ENCODE measurements at regions not wholly inside any gene's neighbourhood (a gene's known extent, or its start where the extent isn't known, plus 50 kb on each side); places are given as distances from the start of the nearest gene placed in this dataset.

DNA sequence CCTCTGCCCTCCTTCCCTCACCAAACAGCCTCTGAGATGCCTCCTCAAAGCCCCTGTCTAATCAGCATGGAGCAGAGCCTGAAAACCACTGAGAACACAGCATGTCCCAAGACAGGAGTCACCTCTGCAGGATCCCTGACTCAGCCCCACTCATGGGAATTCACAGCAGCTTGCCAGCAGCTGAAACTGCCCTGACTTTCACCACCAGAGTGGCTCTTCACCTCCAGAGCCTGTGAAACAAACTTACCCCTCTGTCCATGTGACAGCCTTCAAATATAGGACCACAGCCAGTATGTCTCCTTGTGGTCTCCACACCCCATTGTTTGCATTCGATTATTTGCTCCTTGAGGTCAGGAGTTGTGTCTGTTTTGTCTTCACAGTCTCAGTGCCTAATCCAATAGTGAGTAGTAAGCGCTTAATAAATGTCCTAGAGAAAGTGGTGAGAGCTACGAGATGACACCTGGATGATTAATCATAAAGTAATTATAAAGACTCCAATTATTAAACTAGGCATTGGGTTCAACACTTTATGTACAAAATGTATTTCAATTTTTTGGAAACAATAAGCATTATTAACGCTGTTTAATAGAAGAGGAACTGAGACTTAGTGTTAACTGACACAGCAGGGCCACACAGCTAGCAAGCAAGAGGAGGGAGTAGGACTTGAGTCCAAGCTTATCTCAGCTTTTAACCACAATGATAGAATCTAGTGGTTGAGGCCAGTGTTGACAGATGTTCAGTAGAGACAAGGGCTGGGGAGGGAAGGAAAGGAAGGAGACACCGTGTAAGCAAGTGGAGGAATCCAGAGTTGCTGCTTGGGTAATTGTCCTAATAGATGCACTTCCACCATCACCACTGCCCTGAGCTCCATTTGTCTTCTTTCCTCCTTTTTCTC, 358.7 kb upstream of the TNP1 start:
- DNase-seq, result no peak

DNA sequence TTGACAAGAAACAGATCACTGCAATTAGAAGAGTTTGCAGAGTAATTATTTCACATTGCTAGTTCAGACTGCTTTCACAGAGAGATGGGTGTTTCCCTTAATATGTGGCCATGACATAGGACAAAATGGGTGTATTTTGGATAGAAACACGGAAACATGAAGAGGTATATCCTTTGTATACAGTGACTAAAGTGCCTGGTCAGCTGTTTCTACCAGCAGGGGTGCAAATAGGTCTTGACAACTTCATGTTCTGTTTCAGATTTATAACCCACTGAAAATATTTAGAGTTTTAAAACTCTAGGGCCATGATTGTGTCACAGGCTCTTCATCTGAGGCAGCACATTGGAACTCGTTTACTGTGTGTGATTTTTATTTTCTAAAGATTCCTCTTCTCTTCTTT, 357.1 kb upstream of the TNP1 start:
- DNase-seq, result no peak

DNA sequence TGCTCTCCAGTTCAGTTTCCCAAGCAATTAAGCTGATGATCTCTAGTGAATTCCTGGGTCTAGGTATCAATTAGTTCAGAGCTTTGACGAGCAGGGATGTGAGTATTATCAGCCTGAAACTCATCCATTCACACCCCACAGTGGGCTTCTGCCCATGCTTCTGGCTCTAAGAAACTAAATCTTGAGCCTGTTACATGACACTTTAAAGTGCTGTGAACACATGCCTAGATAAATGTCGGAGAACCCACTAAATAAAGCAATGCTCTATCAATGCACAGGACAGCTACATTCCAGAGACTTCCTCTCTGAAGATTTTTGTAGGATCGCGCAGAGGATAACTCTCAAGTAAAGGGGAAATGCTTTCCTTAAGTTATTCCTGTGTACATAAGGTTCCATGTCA, 356.5 kb upstream of the TNP1 start:
- no peak for DNase-seq

DNA sequence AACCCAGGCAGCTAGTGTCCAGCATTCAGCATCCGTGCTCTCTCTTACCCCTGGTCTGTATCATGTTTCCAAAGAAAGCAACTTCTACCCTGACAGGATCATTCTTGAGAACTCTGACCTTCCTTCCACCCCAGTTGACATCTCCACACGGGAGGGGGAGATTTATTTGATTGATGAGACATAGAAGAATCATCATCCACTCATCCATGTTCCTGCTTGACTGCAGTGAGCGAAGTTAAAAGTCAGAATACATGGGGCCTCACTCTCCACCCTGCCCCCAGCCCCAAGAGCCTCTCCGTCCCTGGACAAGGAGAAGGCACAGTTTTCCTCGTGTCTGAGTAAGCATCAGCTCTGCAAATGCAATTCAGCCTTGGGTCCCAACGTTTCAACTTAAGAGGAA, 356.0 kb upstream of the TNP1 start:
- no peak for DNase-seq

DNA sequence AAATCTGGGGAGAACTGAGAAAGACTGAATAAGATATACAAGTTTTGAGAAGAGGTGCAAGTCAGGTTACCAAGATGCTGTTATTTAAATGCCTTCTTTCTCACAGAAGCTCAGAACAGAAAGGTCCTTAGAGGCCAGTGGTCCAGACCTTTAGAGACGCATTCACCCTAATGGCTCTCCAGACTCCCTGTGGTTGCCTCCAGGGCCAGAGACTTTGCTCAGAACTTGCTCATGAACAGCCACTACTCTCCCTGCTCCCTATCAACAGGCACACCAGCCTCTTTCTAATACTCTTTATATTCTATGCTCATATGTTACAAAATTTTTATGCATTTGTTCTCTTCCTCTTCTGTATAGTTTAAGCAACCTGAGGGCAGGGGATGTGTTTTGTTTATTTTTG, 349.0 kb upstream of the TNP1 start:
- no peak for DNase-seq

DNA sequence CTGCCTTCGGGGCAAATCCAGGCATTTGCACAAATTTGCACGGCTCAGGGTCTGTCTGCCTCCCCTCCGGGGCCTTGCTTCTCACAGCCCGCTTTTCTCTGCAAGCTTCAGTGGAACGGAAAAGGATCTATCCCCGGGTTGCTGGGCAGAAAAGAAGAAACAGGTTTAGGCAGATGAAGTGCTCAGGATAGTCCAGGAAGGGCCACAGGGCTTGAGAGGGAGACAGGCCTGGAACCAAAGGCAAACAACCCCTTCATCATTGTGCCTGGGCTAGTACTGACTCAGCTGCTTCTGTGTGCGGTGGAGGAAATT, 347.8 kb upstream of the TNP1 start:
- DNase-seq, result no peak

DNA sequence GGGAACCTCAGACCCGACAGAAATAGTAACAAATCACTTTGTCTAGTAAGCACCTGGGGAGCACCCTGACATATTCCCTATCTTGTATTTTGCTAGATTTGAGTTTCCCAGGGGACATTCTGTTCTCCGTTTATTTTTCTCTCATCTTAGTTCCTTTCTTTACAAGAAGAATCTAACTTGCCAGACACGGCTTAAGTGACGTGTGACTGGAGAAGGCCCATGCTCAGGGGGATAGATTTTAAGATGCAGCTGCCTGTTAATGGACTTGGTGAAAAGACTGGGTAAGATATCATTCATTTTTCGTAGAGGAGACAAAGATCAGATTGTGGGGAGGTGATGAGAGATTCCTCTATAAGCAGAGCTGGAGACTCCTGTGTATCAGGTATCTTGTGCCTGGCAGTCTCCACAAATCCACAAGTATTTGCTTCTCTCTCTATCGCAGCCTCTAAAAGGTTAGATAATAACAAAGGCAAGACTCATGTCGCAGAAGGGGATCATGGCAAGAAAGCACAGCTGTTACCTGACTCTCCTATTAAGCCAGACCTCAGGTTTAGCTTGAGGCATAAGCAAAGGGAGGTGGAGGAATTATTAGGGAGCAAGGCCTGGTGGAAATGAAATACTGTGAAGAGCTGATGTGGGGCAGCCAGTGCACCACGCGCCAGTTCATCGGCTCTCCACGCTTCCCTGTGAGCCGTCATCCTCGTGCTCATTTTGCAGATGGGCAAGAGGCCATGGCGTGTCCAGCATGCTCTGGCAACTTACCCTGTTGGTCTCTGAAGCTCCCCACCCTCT, 347.2 kb upstream of the TNP1 start:
- no peak for DNase-seq

DNA sequence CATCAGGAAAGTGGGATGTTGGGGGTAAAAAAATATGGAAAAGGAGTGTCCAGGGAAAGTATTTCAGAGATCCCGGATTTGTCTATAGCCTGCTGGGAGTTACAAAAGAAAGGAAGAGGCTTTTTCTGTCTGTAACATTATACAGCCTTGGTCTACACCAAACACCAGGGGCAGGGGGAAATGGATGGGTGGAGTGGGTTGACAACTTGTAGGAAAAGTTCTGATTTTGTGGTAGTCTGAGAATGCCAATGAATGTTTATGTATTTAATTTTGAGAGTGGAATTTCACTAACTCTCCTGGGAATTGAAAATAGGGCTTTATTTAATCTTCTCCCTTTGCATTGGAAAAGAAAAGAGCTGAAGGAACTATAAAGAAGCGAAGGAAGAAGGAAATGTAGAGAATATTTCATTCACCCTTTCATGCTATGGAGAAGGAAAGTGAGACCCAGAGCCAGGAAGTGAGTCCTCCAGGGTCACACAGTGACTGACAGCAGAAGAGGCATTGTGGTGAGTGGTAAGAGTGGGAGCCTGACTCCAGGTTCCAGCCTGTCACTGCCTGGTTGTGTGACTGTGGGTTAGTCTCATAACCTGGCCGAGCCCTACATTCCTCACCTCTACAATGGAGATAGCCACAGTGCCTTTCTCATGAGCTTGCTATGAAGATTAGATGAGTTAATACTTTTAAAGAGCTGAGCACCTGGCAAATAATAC, 346.3 kb upstream of the TNP1 start:
- DNase-seq, result no peak

DNA sequence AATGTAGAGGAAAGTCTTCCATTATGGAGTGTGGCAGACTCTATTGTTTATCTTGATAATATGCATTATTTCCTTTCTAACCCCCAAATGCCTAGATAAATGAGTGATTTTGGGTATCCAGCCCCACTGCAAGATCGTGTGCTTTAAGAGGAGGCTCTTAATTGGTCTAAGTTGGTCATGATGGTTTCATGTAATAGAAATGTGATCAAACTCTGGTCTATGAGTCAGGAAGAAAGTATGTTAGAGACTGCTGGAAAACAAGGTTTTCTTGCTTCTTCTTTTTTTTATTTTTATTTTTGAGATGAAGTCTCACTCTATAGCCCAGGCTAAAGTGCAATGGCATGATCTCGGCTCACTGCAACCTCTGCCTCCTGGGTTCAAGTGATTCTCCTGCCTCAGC, 344.5 kb upstream of the TNP1 start:
- no peak for DNase-seq

DNA sequence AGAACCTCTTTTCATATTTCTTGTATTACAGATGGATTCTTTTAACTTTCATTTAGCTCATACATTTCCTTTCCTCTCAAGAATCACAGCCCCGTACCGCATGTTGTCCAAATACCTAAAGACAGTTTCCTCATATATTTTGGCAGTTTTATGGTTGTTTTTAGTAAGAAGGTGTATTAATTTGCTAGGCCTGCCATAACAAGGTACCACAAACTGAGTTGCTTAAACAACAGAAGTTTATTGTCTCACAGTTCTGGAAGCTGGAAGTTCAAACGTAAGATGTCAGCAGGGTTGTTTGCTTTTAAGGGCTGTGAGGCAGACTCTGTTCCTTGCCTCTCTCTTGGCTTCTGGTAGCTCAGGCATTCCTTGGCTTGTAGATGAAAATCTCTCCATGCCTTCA, 343.2 kb upstream of the TNP1 start:
- no peak for DNase-seq

DNA sequence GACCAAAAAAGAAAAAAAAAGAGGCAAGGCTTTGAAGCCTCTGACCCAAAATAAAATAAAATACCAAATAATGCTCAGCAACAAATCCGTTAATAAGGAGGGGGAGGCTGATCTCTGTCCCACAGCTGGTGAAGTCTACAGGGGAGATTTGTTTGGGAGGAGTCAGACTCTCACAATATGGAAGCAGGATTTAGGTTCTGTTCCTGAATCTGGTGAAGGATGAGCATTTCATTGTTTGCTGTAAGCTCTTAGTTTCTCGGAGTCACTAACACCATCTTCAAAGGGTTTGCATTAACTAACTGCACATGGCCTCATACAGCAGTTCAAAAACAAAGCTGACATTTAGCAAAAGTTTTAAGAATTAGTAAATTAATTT, 339.4 kb upstream of the TNP1 start:
- DNase-seq, result no peak

DNA sequence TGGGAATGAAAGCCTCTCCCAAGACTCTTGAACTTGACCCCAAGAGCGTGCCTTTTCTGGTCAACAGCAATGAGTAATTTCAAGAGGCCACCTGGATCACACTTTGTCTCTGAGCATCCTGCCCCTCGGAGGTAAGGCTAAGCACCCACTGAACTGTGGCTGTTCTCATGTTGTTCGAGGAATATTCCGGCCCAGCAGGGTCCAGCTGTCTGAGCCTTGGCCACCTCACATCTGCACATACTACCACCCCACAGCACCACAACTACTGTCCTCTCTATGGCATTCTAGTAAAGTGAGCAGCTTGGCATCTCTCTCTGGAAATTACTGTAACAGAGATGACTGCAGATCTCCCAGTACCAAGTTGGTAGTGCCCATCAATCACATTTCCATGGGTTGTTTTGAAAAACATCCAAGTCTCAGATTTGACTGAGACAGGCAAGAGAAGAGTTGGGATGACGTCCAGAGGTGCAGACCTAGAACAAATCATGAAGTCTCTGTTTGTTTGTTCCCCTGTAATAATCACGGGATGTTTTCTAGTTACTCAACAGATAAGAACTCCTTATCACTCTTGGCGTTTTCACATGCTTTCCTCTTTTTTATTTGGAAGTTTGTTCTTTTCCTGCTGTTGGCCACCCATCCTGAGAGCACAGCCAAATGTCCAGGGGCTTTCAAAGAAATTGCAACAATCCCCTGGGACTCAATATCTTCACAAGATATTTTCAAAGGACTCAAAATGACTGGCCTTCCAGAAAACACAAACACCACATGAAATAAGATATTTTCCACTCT, 336.0 kb upstream of the TNP1 start:
- DNase-seq, result no peak

DNA sequence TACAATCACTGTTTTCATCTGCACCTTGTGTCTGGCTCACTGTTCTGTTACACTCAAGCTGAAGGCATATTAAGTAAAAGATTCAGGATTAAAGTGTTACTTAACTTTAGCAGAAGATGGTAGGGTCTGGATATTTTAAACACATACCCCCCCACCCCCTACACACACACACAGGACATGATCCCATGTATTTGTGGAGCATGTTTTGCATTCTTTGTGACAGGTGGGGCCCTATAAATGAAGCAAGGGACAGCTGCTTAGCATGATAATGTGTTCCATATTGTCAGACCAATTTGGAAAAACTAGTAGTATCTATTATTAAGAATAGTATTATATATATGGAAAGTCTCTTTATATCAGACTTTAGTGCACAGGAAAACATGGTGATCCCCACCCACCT, 335.2 kb upstream of the TNP1 start:
- no peak for DNase-seq

DNA sequence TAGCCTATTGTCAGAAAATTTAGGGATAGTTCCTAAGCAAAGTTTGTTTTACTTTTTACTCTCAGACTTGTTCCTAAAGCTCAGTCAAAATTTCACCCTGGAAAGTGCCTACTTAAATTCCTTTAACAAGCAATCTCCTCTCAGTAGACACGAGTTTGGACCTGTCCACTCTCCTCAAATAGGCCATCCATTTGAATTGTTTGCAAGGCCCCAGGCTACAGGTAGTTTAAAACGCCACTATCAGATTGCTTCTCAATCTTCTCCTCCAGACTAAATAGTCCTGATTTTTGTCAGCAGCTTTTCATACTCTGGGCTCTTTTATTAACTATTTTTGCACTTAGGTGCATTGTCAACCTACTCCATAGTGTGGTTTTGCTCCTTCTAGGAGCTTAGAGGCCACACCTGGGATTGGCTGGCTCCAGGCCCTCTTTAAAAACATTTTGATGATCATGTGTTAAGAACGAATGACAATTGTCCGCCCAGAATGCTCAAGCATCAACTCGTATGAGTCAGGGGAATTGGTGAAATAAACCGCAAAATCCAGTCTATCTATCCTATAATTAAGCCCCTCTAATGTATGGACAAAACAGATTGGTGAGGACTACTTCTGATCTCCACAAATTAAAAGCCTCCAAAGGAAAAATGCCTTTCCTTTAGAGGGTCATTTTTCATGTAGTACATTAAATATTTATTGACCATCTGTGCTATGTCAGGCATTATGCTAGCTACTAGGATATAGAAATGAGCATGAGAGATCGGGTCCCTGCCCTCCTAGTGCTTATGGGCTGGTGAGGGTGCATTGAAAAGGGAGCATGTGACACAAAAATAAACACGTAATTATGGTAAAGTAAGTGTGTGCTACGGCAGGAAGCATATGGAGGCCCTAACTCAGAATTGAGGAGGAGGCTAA, 333.8 kb upstream of the TNP1 start:
- no peak for DNase-seq

DNA sequence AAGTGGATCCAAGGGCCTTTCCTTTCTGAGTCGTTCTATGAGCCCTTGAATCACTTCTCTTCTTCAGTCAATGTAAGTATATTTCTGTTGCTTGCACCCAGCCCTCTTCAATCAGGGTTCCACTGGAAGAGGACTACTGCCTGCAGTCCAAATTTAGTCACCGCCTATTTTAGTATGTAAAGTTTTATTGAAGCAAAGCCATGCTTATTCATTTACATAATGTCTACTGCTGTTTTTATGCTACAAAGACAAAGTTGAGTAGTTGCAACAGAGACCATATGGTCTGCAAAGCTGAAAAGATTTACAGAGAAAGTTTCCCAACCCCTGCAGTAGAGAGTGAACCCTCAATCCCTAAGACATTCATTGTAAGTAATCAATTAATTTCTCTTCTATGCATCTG, 332.5 kb upstream of the TNP1 start:
- DNase-seq, result no peak

DNA sequence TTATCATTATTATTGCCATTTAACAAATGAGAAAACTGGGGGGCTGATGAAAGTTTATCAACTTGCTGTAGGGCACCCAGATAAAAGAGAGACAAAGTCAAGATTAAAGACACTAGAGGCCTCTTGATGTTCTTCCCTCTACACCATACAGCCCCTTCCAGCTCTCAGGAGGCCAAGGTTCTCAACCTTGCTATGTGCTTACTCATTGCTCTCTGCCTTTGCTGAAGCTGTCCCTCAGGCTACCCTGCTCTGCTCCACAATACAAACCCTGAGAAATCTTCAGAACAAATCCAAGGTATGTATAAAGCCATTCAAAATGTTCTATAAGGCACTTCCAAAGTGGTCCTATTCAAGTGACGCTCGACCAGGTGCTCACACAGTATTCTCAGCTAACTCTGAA, 329.9 kb upstream of the TNP1 start:
- no peak for DNase-seq

DNA sequence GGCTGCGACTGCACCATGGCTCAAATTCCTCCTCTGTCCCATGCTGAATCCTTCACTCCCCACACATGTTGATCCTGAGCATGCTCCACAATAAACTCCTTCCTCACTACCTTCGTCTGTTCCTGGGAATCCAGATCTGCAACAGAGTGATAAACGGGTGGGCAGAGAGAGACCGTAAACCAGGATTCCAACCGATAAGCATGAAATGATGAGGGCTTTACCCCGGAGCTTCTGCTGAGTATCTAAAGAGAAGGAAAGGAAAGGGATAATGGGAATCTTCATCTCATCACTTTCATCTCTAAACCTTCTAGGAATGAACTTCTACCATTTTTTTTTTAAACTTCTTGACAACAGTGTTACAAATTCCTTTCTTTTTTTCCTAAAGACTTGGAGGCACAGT, 329.3 kb upstream of the TNP1 start:
- DNase-seq, result no peak

DNA sequence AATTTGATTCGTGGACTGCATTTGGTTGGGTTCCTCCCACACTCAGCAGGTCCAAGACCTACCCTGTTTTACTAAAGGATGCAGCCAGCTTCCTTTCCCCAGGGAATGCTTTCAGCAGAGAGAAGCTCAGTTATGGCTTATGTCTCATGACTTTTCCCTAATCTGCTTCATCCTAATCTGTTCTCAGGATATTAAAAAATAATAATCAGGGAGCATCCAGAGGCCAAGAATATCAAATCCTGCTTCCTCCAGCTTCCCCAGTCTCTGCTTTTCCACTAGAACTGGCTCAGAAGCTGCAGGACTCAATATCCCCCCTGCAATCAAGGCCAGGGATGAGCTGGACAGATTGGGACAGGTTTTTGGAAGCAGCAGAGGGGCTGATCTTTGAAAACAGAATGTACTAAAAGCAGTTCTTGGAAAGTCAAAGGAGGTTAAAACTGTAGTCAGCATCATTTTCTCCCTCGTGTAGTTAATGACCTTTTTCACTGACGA, 326.9 kb upstream of the TNP1 start:
- DNase-seq, result no peak

DNA sequence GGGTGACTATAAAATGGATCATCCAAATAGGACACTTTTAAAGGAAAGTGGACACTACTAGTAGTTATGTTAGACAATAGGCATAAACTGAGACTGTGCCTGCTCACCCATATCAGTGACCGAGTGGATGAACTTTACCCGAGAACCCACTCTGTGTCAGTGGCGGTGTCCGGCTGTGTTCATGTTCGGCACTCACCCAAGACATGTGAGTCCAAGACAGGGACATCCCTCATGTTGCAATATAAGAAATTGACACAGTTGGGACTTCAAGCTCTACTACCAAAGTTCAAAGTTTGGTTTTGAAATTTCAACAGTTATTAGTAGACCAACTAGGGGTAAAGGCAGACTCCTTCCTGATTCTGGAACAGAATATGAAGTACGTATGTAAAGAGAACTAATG, 326.3 kb upstream of the TNP1 start:
- DNase-seq, result no peak

DNA sequence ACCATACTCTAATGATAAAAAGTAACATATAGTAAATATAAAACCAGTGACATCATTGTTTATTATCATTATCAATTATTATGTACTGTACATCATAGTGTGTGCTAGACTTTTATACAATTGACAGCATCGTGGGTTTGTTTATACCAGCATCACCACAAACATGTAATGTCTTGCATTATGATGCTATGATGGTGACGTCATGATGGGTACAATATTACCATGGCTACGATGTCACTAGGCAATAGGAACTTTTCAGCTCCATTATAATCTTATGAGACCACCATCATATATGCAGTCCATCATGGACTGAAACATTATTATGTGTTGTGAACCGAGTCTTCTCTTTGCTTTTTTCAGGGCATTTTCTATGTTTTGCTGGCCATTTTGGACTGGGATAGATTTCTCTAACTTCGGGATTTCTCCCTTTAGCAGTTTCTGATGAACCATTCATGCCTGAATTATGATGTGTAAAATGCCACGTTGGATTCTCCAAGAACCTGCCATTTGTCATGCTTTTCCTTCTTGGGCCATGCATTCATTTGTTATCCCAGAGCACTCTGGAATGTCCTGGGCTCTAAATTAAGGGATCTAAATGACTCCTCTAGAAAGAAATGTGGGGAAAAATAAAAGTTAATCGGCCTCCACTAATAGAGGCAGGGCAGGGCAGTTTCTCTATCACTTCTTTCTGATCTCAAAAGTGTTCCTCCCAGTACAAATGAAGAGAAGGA, 325.6 kb upstream of the TNP1 start:
- no peak for DNase-seq

DNA sequence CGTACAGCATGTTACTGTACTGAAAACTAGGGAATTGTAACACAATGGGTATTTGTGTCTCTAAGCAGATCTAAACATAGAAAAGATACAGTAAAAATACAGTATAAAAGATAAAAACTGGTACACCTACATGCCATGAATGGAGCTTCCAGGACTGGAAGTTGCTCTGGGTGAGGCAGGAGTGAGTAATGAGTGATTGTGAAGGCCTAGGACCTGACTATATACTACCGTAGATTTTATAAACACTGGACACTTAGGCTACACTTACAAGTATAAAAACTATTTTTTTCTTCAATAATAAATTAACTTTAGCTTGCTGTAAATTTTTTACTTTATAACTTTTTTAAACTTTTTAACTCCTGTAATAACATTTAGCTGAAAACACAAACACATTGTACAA, 324.4 kb upstream of the TNP1 start:
- DNase-seq, result no peak

Data from SHP77 treated with DMSO at 0.1 percent for 48 hours (cell line).